A673 (cell line): ENCODE measurements at regions not wholly inside any gene's neighbourhood (a gene's known extent, or its start where the extent isn't known, plus 50 kb on each side); places are given as distances from the start of the nearest gene placed in this dataset.

Experiments
- EZH2 ChIP-seq: fragments of 200-600 bp; sonication (generic); IDR thresholded peaks from 2 replicates; pipeline ENCODE4 v1.6.1; 2017; ENCODE audit warnings: borderline replicate concordance, low read depth, mild to moderate bottlenecking, mixed read lengths, antibody characterized with exemption, low read length; ENCODE audit not compliant: poor library complexity, severe bottlenecking
- TF ChIP-seq, protein P1 (sequence below): fragments of 300-800, 200-600 bp; sonication (generic); conservative IDR thresholded peaks from 2 replicates; pipeline ENCODE4 v1.5.1; 2017; ENCODE audit warnings: low read depth, mild to moderate bottlenecking, antibody characterized with exemption, low read length, moderate library complexity, mixed read lengths

DNA sequence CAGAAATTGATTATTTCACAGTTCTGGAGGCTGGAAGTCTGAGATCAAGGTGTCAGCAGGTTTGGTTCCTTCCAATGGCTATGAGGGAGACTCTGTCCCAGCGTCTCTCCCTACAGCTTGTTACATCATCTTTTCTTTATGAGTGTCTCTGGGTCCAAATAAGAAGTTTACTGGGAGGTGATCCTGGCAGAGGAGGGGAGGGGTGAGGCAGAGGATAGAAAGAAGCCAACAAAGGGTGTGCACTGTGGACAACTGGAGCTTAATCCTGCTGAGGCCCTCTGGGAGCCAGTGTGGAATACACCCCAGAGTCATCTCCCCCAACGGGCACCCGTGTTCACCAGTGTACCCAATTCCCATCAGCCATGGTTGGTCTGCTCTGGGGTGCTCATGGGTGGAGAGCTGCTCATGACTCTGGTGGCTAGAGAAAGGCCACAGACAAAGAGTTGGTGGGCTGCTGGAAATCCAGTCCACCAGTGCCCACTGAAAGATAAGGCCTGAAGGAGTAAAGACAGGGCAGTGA lies 57.5 kb upstream of the CTLA4 start:
- TF ChIP-seq, protein P1, sequence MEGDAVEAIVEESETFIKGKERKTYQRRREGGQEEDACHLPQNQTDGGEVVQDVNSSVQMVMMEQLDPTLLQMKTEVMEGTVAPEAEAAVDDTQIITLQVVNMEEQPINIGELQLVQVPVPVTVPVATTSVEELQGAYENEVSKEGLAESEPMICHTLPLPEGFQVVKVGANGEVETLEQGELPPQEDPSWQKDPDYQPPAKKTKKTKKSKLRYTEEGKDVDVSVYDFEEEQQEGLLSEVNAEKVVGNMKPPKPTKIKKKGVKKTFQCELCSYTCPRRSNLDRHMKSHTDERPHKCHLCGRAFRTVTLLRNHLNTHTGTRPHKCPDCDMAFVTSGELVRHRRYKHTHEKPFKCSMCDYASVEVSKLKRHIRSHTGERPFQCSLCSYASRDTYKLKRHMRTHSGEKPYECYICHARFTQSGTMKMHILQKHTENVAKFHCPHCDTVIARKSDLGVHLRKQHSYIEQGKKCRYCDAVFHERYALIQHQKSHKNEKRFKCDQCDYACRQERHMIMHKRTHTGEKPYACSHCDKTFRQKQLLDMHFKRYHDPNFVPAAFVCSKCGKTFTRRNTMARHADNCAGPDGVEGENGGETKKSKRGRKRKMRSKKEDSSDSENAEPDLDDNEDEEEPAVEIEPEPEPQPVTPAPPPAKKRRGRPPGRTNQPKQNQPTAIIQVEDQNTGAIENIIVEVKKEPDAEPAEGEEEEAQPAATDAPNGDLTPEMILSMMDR = no peak
- TF ChIP-seq EZH2 = no peak
